Islet of Langerhans (tissue), 1 donor: ENCODE measurements at regions not wholly inside any gene's neighbourhood (a gene's known extent, or its start where the extent isn't known, plus 50 kb on each side); places are given as distances from the start of the nearest gene placed in this dataset.
"Not testable (repeated sequence)": the region's sequence is repeated elsewhere in the genome, so short reads cannot be mapped to it uniquely, and the experiment has no call there.

ENCODE experiments used
- FAIRE-seq: peaks from one replicate; lab custom pipeline; 2011; peaks lifted over from hg19 to GRCh38; lab: Jason Lieb, UNC

DNA sequence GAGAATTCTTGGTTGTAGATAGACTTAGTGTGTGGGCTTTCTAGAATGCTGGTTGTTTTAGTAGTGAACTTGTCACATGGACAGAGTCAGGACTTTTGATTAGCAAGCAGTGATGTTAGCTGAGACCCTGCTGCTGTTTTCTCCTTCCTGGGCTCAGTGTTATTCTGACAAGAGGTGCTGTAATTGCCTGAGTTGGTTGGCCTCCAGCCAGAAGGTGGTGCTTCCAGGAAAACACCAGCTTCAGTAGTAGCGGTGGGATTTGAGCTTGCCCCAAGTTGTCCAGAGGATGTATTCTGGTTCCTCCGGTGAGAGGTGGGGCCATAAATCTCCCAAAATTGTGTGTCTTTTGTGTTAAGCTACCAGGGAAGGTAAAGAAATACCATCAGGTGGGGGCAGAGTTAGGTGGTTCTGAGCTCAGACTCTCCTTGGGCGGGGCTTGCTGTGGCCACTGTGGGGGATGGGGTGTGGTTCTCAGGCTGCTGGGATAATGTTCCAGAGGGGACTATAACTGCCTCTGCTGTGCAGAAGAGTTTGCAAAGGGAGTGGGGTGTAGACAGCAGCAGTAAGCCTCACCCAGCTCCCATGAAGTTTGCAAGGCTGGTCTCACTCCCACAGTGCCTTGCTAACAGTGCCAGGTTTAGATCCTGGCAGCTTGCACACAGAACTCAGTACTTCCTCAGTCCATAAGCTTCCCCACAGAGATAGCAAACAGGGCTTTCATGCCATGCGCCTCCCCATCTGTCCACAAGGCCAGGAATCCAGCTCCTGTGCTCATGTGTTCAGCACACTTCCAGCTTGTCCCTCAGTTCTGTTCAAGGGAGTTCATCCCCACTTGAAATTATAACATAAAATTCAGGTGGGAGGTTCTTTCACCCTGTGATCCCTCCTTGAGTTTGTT, 278.4 kb upstream of the PTCHD4 start:
- FAIRE-seq = no peak

DNA sequence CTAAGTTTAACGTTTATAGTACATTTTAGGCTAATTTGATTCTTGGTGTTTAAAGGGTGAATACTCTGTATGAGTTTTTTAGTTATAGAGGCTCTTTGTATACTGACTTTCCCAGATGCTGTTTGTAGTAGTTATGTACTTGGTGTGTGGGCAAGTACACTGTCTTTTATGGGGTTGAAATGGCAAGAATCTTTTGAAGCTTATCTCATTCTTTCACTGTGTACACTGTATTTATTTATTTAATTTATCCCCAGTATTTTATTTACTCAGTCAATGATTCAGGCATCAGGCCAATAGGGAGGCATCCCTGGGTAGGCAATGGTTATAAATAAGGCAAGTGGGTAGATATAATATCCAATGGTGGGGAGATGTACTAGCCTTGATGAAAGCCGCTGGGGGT, 277.0 kb upstream of the PTCHD4 start:
- FAIRE-seq = no peak

DNA sequence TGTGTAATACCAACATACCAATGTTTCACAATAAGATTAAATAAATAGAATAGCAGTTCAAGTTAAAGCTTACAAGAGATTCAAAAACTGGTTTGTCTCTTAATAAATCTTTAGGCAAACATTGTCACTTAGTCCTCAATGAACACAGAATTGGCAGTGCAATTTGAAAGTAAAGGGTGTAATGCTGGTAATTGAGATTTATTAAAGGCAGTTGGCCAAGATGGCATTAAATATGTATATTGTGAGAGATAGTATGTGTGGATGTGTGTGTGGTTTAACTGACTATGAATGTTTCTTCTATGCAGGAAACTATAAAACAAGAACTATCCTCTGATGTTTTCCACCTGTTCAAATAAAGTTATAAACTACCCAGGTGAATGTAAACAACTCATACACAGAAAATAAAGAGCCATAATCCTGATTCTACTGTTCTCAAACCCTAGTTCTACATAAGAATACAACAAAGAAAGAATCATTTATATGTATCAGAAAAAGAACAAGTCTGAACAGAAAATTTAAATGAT, 267.9 kb upstream of the PTCHD4 start:
- no peak for FAIRE-seq

DNA sequence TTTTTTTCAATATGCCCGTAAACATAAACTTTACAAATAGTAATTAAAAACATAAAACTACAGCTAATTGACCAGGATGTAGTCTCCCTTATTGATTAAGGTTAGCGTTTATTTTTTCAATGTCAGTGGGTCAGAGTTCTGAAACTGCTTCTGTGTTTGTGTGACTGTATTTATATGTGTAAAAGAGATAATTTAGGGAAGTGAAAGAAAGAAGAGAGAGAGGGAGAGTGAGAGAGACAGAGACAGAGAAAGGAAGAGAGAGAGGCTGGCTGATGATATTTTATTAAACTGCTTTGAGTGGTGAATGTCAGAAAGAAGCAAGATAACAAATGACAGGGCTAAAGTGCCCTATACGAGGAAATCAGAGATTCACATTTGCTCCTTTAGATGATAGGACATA, 266.1 kb upstream of the PTCHD4 start:
- no peak for FAIRE-seq

DNA sequence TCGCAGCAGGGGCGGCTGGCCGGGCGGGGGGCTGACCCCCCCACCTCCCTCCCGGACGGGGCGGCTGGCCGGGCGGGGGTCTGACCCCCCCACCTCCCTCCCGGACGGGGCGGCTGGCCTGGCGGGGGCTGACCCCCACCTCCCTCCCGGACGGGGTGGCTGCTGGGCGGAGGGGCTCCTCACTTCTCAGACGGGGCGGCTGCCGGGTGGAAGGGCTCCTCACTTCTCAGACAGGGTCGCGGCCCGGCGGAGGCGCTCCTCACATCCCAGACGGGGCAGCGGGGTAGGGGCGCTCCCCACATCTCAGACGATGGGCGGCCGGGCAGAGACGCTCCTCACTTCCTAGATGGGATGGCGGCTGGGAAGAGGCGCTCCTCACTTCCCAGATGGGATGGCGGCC, 260.2 kb upstream of the PTCHD4 start:
- not testable (repeated sequence) for FAIRE-seq

DNA sequence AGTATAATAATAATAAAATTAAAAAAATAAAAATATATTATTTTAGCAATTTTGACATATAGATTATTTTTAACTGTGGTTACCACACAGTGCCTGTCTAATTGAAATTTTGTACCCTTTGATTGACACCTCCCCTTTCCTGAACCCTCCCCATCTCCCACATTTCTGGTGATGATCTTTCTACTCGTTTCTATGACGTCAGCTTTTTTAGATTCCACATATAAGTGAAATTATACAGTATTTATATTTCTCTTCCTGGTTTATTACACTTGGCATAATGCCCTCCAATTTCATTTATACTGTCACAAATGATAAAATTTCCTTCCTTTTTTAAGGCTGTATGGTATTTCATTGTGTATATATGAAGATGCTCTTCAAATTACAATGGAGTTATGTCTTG, 258.1 kb upstream of the PTCHD4 start:
- FAIRE-seq = no peak

DNA sequence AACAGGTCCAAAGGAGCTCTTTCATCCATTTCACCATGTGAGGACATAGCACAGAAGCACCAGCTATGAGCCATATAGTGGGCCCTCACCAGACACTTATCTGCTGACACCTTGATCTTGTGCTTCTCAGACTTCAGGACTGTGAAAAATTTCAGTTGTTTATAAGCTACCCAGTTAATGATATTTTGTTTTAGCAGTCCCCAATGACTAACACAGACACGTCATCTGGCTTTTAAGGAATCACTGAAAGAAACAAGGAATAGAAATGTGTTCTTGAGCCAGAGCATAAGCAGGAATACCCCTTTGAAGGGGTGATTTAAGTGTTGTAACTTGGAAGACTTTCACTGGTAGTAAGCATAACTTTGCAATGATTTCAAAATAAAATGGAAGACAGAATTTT, 214.7 kb upstream of the PTCHD4 start:
- FAIRE-seq = no peak

DNA sequence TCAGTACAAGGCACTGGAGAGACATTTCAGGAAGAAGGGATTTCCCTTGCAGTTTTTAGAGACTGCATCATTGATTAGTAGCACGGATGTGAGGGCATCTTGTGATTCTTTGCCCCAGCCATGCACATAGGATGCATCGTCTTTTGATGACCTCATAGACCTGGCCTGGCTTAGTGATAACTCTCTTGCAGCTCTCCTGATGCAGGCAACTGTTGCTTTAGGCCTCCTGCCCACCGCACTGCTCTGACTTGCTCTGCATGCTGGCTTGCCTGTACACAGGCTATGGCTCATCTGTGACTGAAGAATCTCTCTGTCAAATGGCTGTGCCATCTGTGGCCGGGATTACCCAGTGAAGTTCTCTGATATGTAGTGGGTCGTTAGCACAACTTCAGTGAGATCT, 207.7 kb upstream of the PTCHD4 start:
- FAIRE-seq = no peak

DNA sequence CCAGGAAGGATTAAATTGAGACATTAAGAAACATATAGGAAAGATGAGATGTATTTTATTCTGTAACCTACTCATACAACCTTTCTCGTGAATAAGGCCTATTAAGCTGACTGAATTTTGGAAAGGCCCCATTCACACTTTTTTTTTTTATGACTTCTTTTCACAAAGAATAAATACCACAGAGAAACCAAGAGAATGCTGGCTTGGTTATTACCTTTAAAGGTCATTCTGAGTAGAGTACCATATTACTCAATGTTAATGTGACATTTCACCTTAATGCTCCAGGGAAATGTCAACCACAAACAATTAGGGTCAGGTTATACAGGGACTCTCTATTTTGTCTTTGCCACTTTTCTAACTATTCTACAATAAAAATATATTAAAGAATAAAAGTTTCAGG, 204.9 kb upstream of the PTCHD4 start:
- no peak for FAIRE-seq

DNA sequence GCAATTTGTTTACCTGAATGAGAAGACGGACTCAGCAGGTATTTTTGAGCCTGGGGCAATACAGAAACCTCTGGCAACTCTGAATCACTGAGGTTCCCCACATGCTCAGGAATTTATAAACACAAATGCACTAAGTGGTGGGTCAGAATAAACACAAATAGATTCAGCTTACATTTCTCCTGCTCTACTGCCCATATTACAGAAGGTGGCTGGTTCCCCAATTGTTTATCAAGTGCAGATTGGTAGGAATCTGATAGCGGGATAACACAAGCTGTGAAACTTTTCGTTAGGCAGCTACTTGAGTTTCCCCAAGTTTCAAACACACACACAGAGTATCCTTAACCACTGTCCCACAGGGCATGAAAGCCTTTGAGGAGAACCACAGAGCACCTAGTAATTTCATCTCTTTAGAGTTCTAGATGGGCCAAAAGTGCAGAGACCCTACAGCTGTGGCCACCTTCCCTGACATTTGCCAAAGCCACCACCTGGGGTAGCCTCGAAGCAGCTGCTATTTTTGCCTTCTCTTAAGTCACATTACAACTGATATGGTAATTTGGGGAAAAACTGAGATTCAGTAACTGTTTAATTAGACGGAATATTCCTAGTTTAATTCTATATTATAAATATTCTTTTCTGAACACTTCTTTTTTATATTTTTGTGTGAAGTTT, 204.2 kb upstream of the PTCHD4 start:
- FAIRE-seq = no peak

DNA sequence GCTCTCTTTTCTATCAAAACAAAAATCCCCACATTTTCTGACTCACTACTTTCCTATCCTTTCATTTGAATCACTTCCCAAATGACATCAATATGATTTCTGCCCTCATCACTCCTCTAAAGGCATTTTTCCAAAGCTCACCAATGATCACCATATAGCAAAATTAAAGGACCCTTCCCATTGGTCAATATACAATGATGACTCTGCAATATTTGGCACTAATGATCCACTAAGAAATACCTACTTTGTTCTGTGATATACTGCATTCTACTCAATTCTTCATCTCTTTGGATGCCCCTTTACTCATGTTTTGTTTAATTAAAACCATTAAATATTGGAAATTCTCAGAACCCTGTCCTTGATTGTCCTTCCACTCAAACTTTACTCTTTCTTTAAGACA, 200.3 kb upstream of the PTCHD4 start:
- FAIRE-seq = no peak

DNA sequence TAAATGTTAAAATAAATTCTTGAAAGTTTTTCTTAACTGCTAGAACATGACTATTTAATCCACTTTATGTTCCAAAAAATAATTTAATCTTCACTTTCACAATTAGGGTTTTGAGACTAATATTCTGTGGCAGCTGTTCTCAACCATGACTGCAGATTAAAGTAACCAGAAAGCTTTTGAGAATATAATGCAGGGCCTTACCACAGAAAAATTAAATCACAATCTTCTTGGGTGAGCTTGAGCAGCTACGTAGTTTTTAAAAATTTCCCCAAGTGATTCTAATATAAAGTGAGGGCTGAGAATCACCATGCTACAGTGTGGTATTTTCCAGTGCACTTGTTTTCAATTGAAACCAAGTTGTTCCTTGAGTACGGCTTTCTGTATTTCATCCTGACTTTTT, 196.6 kb upstream of the PTCHD4 start:
- FAIRE-seq = no peak

DNA sequence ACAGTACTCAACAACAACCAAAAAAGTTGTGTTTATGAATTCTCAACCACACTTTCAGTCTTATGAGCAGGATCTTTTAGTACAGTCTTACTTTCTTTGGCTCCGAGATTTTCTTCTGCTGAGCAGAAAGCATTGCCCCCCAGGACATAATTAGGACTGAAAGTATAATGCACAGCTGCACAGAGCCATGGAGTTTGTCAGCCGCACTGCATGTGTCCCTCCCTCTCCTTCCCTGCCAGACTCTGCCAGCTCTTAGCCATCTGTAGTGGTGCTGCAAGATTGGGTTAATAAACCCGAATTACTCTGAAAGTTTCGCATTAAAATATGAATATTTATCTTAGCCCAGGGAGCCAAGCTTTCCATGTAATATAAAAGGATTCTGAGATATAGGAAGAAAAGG, 179.6 kb upstream of the PTCHD4 start:
- no peak for FAIRE-seq

DNA sequence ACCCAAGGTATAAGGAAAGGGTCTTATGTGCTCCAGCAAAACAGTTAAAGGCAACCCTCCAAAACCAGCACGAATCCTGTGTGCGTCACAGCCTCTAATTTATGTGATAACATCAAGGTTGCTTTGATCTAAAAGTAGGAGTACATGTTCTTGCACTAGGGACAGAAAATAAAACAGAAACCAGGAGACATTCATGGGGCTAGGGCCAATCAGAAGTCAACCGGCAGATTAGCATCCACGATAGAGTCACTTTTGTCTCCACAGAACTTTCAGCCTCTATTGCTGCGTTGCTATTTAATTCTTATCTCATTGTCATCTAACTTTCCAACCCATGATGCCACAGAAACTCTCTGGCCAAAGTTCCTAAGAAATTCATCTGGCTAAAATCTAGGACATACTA, 178.8 kb upstream of the PTCHD4 start:
- no peak for FAIRE-seq

DNA sequence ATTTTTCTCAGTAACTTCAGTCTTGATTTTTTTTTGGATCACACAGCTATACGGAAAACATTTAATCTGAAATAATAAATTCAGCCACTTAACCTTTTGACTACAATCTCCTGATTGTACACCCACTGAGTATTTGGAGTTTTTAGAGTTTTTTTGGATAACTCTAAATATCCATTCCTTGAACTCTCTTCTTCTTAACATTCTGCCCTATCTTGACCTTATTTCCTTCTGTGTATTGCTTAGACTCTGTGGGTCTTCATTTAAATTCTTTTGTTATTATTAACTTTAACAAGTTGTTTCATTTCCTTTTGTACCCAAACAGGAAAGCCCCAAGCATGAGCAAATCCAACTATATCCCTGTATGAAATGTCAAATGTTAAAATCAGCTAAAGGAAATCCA, 170.2 kb upstream of the PTCHD4 start:
- no peak for FAIRE-seq

DNA sequence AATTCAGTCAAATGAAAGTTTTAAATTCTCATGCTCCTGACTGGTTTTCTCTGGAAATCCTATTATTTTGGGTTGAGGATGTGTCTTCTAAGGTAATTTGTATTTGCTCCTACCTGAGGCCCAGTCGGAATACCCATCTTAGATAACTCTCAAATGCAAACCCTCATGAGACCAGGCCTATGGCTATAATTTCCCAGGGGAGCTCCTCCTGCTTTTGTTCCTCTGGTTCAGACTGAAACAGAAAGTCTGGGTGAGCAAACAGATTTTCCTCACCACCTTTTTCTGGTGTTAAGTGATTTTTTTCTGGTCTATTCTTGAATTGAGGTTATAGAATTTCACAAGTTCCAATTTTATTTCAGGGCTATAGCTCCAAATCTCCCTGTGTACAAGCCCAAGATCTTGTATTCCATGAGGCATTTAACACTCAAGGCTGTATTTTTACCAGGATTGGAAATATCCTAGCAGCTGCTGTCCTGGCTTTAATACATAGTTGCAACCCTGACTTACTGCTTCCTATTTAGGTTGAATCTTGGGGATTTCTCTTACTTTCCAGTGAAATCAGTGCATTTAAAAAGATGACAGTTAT, 169.1 kb upstream of the PTCHD4 start:
- FAIRE-seq = no peak

DNA sequence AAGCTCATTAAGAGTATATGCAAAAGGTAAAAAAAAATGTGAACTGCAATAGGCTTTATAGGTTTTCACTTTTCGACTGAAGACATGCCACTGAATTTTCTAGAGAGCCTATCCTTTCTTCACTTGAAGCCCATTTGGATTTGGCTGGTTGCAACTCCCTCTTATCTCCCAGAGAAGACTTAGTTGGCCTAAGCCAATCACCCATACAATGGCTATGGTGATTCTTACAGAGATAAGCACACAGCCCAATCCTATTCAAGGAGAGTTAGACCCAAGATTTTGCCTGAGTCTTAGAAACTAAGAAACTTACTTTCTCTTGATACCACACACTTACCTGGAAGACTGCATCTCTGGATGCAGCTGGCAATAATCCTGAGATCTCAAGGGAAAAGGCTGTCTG, 167.3 kb upstream of the PTCHD4 start:
- FAIRE-seq = no peak

DNA sequence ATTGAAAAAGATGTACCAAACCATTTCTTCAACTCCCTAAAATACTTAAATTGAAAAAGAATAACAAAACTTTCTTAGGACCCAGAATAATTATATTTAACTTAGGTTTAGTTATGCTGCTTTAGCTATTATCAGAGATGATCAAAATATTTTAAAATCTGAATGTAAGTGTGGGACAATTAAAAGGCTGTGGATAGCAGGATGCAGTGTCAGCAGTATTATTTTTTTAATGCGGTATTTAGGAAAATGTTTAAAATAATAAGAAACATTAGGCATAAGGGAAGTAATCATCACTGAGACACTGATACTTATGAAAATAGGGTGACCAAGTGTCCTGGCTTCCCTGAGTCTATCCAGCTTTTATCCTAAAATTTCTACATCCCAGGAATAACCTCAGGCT, 161.5 kb upstream of the PTCHD4 start:
- no peak for FAIRE-seq

DNA sequence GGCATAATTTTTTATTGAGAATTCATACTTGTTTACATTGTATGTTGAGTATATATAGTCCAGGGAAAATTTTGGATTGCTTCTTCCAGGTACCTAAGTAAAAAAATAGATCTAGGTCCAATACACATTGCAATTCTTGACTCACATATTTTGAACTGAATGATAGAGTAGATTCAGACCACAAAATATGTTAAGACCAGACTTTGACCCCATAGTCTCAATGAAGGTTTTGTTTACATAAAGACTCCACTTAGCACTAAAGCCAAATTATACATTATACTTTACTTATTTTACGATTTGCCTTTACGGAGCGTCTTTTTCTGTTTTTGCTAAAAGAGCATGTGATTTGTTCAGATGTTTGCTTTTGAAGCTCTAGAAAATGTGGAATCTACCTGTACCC, 144.1 kb upstream of the PTCHD4 start:
- no peak for FAIRE-seq

DNA sequence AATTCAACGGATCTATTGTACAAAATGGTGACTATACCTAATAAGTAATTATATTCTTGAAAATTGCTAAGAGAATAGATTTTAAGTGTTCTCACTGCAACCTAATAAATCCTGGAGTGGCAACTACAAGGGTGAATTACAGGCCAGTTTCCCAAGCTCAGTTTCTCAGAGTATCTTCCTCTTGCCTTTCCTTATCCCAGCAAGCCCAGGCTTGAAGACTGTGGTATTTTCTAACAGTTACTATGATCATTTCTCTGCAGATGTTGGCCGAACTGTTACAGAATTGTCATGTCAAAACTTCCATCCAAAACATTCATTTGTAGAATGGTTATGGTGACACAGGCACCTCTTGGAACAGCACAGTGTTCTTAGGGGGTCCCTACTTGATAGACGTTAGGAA, 138.1 kb upstream of the PTCHD4 start:
- FAIRE-seq = no peak

DNA sequence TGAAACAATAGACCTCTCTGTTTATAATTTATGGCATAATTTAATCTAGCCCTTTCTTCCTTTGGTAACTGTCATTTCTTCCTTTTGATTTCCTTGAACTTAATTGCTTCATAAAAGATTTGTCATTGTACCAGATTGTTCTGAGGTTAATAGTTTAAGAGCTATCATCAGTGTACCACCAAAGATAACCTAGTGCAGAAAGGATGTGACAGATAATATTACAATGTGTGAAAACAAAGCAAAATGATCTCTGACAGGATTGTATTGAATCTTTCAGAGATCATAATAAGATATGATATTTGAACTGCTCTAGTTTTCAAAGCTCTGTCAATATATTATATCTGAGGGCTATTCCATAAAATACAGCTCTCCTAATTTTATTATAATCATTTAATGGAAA, 132.1 kb upstream of the PTCHD4 start:
- FAIRE-seq = no peak

DNA sequence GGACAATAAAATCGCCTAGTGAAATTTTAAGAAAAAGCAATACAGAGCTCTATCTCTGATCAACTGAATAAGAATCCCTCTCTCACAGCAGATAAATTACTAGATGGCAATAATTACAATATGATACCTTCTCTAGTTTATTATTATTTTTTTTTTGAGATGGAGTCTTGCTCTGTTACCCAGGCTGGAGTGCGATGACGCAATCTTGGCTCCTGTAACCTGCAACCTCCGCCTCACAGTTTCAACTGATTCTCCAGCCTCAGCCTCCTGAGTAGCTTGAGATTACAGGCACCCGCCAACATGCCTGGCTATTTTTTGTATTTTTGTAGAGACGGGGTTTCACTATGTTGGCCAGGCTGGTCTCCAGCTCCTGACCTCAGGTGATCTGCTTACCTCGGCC, 129.3 kb upstream of the PTCHD4 start:
- FAIRE-seq = no peak

DNA sequence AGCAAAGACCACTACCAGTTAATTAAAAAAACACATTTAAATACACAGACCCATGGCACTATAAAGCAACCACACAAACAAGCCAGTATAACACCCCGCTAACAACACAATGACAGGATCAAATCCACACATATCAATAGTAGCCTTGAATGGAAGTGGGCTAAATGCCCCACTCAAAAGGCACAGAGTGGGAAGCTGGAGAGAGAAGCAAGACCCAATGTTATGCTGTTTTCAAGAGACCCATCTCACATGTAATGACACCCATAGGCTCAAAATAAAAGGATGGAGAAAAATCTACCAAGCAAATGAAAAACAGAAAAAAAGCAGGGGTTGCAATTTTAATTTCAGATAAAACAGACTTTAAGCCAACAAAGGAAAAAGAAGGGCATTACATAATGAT, 125.4 kb upstream of the PTCHD4 start:
- FAIRE-seq = no peak
